WTC11 (cell line): ENCODE measurements at regions not wholly inside any gene's neighbourhood (a gene's known extent, or its start where the extent isn't known, plus 50 kb on each side); places are given as distances from the start of the nearest gene placed in this dataset.
A peak's percentile ranks its signal among the peaks of the same experiment; 100 is the strongest.

Experiments
- ATAC-seq: fragments of 200-7000 bp; cut with Tn5 transposase; 2 replicates; pipeline ENCODE4 v1.10.0; 2021; ENCODE audit warnings: mild to moderate bottlenecking, moderate library complexity
- CTCF ChIA-PET: fragments of 300-600 bp; sonication (Branson Sonifier 250); formaldehyde crosslinking; loops from one replicate; lab custom pipeline; 2021; ENCODE audit warnings: antibody characterized with exemption; lab: Charles Lee
- POLR2A ChIA-PET: fragments of 350-600 bp; sonication (Branson Sonifier 250); formaldehyde crosslinking; loops from one replicate; lab custom pipeline; 2021; ENCODE audit warnings: antibody characterized with exemption; lab: Charles Lee
- DNase-seq: peaks from one replicate; pipeline ENCODE4 v3.0.0; 2021; ENCODE audit warnings: low spot score
- H3K27ac Mint-ChIP-seq: 2 replicates; pipeline ENCODE4 v1.8.0; 2021; ENCODE audit warnings: mixed read lengths
- H3K27me3 Mint-ChIP-seq: 2 replicates; pipeline ENCODE4 v1.8.0; 2021; ENCODE audit warnings: low read depth, mild to moderate bottlenecking, moderate library complexity, mixed read lengths
- H3K36me3 Mint-ChIP-seq: 2 replicates; pipeline ENCODE4 v1.8.0; 2021; ENCODE audit warnings: mixed read lengths
- H3K4me1 Mint-ChIP-seq: 2 replicates; pipeline ENCODE4 v1.8.0; 2022; ENCODE audit warnings: mixed read lengths
- H3K4me3 Mint-ChIP-seq: 2 replicates; pipeline ENCODE4 v1.8.0; 2021; ENCODE audit warnings: mild to moderate bottlenecking, moderate library complexity, mixed read lengths
- H3K9me3 Mint-ChIP-seq: 2 replicates; pipeline ENCODE4 v1.8.0; 2021; ENCODE audit warnings: mixed read lengths
- ATF1 ChIP-seq: sonication (generic); formaldehyde crosslinking; IDR thresholded peaks from 2 replicates; pipeline ENCODE4 v1.8.1; 2023; ENCODE audit warnings: mild to moderate bottlenecking, moderate library complexity, missing genetic modification reagents
- E2F1 ChIP-seq: sonication (generic); formaldehyde crosslinking; IDR thresholded peaks from 2 replicates; pipeline ENCODE4 v1.8.0; 2022; ENCODE audit warnings: mild to moderate bottlenecking, missing genetic modification reagents
- ERG ChIP-seq: fragments of 250-450 bp; sonication (Bioruptor Pico); IDR thresholded peaks from 2 replicates; pipeline ENCODE4 v1.8.0; 2021; ENCODE audit warnings: mild to moderate bottlenecking
- FOXP1 ChIP-seq: sonication (generic); formaldehyde crosslinking; IDR thresholded peaks from 2 replicates; pipeline ENCODE4 v1.8.0; 2022; ENCODE audit warnings: missing genetic modification reagents, mild to moderate bottlenecking, moderate library complexity, borderline replicate concordance
- IRF2 ChIP-seq: sonication (generic); formaldehyde crosslinking; IDR thresholded peaks from 2 replicates; pipeline ENCODE4 v1.8.0; 2022; ENCODE audit warnings: low read depth, missing genetic modification reagents, borderline replicate concordance
- MYBL2 ChIP-seq: sonication (generic); formaldehyde crosslinking; IDR thresholded peaks from 2 replicates; pipeline ENCODE4 v1.8.1; 2023; ENCODE audit warnings: mild to moderate bottlenecking, moderate library complexity, missing genetic modification reagents
- NFYB ChIP-seq: sonication (generic); formaldehyde crosslinking; conservative IDR thresholded peaks from 2 replicates; pipeline ENCODE4 v1.8.0; 2022; ENCODE audit warnings: low read depth, missing genetic modification reagents
- PREB ChIP-seq: sonication (generic); formaldehyde crosslinking; IDR thresholded peaks from 2 replicates; pipeline ENCODE4 v1.8.1; 2022; ENCODE audit warnings: mild to moderate bottlenecking, missing genetic modification reagents, moderate library complexity, borderline replicate concordance
- ZBTB43 ChIP-seq: sonication (generic); formaldehyde crosslinking; IDR thresholded peaks from 2 replicates; pipeline ENCODE4 v1.8.1; 2023; ENCODE audit warnings: mild to moderate bottlenecking, missing genetic modification reagents
- ZMAT4 ChIP-seq: fragments of 250-450 bp; sonication (Bioruptor Pico); IDR thresholded peaks from 2 replicates; pipeline ENCODE4 v1.9.0; 2021; ENCODE audit warnings: mild to moderate bottlenecking
- ZNF138 ChIP-seq: sonication (generic); formaldehyde crosslinking; conservative IDR thresholded peaks from 2 replicates; pipeline ENCODE4 v1.8.1; 2022; ENCODE audit warnings: mild to moderate bottlenecking, moderate library complexity, missing genetic modification reagents
- ZNF232 ChIP-seq: sonication (generic); formaldehyde crosslinking; IDR thresholded peaks from 2 replicates; pipeline ENCODE4 v1.8.0; 2022; ENCODE audit warnings: mild to moderate bottlenecking, missing genetic modification reagents
- ZNF317 ChIP-seq: sonication (generic); formaldehyde crosslinking; IDR thresholded peaks from 2 replicates; pipeline ENCODE4 v1.8.1; 2023; ENCODE audit warnings: low read depth, mild to moderate bottlenecking, moderate library complexity, missing genetic modification reagents, borderline replicate concordance
- TF ChIP-seq, protein P1 (sequence below): sonication (generic); formaldehyde crosslinking; IDR thresholded peaks from 2 replicates; pipeline ENCODE4 v1.8.1; 2023; ENCODE audit warnings: mild to moderate bottlenecking, missing genetic modification reagents, moderate library complexity
- TF ChIP-seq, protein P2 (sequence below): sonication (generic); formaldehyde crosslinking; IDR thresholded peaks from 2 replicates; pipeline ENCODE4 v1.8.1; 2023; ENCODE audit warnings: mild to moderate bottlenecking, missing genetic modification reagents, borderline replicate concordance
- TF ChIP-seq, protein P3 (sequence below): sonication (generic); formaldehyde crosslinking; IDR thresholded peaks from 2 replicates; pipeline ENCODE4 v1.8.1; 2022; ENCODE audit warnings: low read depth, missing genetic modification reagents, borderline replicate concordance

- CTCF ChIA-PET, result interaction anchor here (0.8 to 1.1 kb wide), 2 partner anchors 13 to 78 kb away, joined by 3 read pairs; no protein-coding TSS in a partner anchor
- H3K27me3 Mint-ChIP-seq, result no peaks in the 10 kb centered on the region
Observed at GRCh38 chr5:71860048-71860447, 141.0 kb downstream of the CARTPT start.

DNA sequence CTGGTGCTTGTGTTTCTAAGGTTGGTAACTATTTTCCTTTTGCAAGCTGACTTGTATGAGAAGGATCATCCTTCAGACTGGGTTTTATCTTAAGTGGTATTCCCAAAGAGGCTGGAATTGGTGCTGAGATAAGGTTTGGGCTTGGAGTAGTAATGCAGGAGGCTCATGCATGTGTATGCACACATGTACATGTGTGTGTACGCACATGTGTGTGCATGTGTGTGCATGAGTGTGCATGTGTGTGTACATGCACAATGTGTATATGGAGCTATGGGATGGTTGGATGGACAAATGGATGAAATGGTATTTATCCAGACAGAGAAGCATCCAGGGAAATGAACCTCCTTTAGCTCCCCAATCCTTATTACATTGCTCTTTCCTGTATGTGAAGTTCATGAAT is 142.6 kb downstream of the CARTPT start:
- CTCF ChIA-PET, result no interaction called here
- Mint-ChIP-seq H3K36me3 (peaks cover 6% of the 10 kb centered on the region), H3K27me3 (no peaks in the 10 kb centered on the region), H3K4me1 (peaks cover 16% of the 10 kb centered on the region), H3K4me3 (no peak overlapping the region), H3K27ac (no peak overlapping the region), H3K9me3 (peaks cover 22% of the 10 kb centered on the region)
- DNase-seq, result no peak
- TF ChIP-seq ATF1, result no peak
- no peak for TF ChIP-seq IRF2 (CRISPR knock-in tag)
- no peak for TF ChIP-seq ZNF232 (CRISPR knock-in tag)
- TF ChIP-seq ERG (CRISPR knock-in tag), result no peak
- no peak for TF ChIP-seq ZMAT4 (CRISPR knock-in tag)
- no peak for TF ChIP-seq MYBL2 (CRISPR knock-in tag)
- TF ChIP-seq, protein P1, sequence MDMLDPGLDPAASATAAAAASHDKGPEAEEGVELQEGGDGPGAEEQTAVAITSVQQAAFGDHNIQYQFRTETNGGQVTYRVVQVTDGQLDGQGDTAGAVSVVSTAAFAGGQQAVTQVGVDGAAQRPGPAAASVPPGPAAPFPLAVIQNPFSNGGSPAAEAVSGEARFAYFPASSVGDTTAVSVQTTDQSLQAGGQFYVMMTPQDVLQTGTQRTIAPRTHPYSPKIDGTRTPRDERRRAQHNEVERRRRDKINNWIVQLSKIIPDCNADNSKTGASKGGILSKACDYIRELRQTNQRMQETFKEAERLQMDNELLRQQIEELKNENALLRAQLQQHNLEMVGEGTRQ (CRISPR knock-in tag), result no peak
- TF ChIP-seq FOXP1 (CRISPR knock-in tag), result no peak
- TF ChIP-seq NFYB (CRISPR knock-in tag), result no peak
- no peak for TF ChIP-seq ZNF138 (CRISPR knock-in tag)
- no peak for TF ChIP-seq E2F1 (CRISPR knock-in tag)
- no peak for TF ChIP-seq ZNF317
- TF ChIP-seq, protein P2, sequence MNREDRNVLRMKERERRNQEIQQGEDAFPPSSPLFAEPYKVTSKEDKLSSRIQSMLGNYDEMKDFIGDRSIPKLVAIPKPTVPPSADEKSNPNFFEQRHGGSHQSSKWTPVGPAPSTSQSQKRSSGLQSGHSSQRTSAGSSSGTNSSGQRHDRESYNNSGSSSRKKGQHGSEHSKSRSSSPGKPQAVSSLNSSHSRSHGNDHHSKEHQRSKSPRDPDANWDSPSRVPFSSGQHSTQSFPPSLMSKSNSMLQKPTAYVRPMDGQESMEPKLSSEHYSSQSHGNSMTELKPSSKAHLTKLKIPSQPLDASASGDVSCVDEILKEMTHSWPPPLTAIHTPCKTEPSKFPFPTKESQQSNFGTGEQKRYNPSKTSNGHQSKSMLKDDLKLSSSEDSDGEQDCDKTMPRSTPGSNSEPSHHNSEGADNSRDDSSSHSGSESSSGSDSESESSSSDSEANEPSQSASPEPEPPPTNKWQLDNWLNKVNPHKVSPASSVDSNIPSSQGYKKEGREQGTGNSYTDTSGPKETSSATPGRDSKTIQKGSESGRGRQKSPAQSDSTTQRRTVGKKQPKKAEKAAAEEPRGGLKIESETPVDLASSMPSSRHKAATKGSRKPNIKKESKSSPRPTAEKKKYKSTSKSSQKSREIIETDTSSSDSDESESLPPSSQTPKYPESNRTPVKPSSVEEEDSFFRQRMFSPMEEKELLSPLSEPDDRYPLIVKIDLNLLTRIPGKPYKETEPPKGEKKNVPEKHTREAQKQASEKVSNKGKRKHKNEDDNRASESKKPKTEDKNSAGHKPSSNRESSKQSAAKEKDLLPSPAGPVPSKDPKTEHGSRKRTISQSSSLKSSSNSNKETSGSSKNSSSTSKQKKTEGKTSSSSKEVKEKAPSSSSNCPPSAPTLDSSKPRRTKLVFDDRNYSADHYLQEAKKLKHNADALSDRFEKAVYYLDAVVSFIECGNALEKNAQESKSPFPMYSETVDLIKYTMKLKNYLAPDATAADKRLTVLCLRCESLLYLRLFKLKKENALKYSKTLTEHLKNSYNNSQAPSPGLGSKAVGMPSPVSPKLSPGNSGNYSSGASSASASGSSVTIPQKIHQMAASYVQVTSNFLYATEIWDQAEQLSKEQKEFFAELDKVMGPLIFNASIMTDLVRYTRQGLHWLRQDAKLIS (CRISPR knock-in tag), result no peak
- TF ChIP-seq PREB (CRISPR knock-in tag), result no peak
- TF ChIP-seq ZBTB43, result no peak
- TF ChIP-seq, protein P3, sequence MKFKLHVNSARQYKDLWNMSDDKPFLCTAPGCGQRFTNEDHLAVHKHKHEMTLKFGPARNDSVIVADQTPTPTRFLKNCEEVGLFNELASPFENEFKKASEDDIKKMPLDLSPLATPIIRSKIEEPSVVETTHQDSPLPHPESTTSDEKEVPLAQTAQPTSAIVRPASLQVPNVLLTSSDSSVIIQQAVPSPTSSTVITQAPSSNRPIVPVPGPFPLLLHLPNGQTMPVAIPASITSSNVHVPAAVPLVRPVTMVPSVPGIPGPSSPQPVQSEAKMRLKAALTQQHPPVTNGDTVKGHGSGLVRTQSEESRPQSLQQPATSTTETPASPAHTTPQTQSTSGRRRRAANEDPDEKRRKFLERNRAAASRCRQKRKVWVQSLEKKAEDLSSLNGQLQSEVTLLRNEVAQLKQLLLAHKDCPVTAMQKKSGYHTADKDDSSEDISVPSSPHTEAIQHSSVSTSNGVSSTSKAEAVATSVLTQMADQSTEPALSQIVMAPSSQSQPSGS, result no peak
- no peak for ATAC-seq
- POLR2A ChIA-PET, result no interaction called here

More at GRCh38 chr5:71860048-71860447, 141.0 kb downstream of the CARTPT start:
- DNase-seq, result no peak
- POLR2A ChIA-PET, result interaction anchor here (0.7 kb wide), 1 partner anchor 375 kb away, joined by 3 read pairs; no protein-coding TSS in a partner anchor
- H3K27ac Mint-ChIP-seq, result no peak overlapping the region
- no peak for TF ChIP-seq ZBTB43
- TF ChIP-seq, protein P1 (CRISPR knock-in tag), result peak; percentile 51; the same call in 1 of the 2 replicates
- ATAC-seq, result peak; percentile 67
- H3K9me3 Mint-ChIP-seq, result peaks cover 37% of the 10 kb centered on the region
- H3K36me3 Mint-ChIP-seq, result peaks cover 16% of the 10 kb centered on the region
- peaks cover 12% of the 10 kb centered on the region for H3K4me1 Mint-ChIP-seq
- no peak overlapping the region for H3K4me3 Mint-ChIP-seq
